OCI-LY1 (cell line): ENCODE measurements at regions not wholly inside any gene's neighbourhood (a gene's known extent, or its start where the extent isn't known, plus 50 kb on each side); places are given as distances from the start of the nearest gene placed in this dataset.

ENCODE experiments used
- H2AFZ ChIP-seq: fragments of 200-600 bp; sonication (generic), shearing (Covaris generic); 2 replicates; pipeline ENCODE4 v1.6.0; 2014; ENCODE audit warnings: antibody characterized with exemption, mild to moderate bottlenecking, low read length
- H3F3A ChIP-seq: fragments of 200-600 bp; sonication (generic), shearing (Covaris generic); 2 replicates; pipeline ENCODE4 v1.6.0; 2014; ENCODE audit warnings: mild to moderate bottlenecking, antibody characterized with exemption, low read length, moderate library complexity; ENCODE audit not compliant: insufficient read depth
- H3K27ac ChIP-seq: fragments of 200-600 bp; sonication (generic); 2 replicates; pipeline ENCODE4 v1.5.1; 2014; ENCODE audit warnings: low read length, mixed run types, mild to moderate bottlenecking, low read depth; ENCODE audit not compliant: poor library complexity, severe bottlenecking
- H3K27me3 ChIP-seq: fragments of 200-600 bp; sonication (generic); 2 replicates; pipeline ENCODE4 v1.6.0; 2014; ENCODE audit warnings: antibody characterized with exemption, mild to moderate bottlenecking, low read length, moderate library complexity; ENCODE audit not compliant: insufficient read depth
- H3K36me3 ChIP-seq: fragments of 200-600 bp; sonication (generic); 2 replicates; pipeline ENCODE4 v1.6.1; 2014; ENCODE audit warnings: mild to moderate bottlenecking, antibody characterized with exemption, low read length, moderate library complexity, mixed read lengths; ENCODE audit not compliant: insufficient read depth
- H3K4me1 ChIP-seq: fragments of 200-600 bp; sonication (generic); 2 replicates; pipeline ENCODE4 v1.5.1; 2014; ENCODE audit warnings: mild to moderate bottlenecking, low read length, moderate library complexity; ENCODE audit not compliant: insufficient read depth, severe bottlenecking
- H3K4me2 ChIP-seq: fragments of 200-600 bp; sonication (generic), shearing (Covaris generic); 2 replicates; pipeline ENCODE4 v1.6.1; 2014; ENCODE audit warnings: low read length
- H3K4me3 ChIP-seq: fragments of 200-600 bp; sonication (generic); 2 replicates; pipeline ENCODE4 v1.5.1; 2014; ENCODE audit warnings: low read length, low read depth, mild to moderate bottlenecking, mixed read lengths; ENCODE audit not compliant: poor library complexity, severe bottlenecking
- H3K79me2 ChIP-seq: fragments of 200-600 bp; shearing (Covaris generic); 2 replicates; pipeline ENCODE4 v1.6.1; 2016; ENCODE audit warnings: mixed run types, low read length, mixed read lengths; ENCODE audit not compliant: insufficient read depth
- H3K9ac ChIP-seq: fragments of 200-600 bp; sonication (generic), shearing (Covaris generic); 2 replicates; pipeline ENCODE4 v1.6.1; 2014; ENCODE audit warnings: mild to moderate bottlenecking, low read length, mixed read lengths
- H3K9me2 ChIP-seq: fragments of 200-600 bp; sonication (generic), shearing (Covaris generic); 2 replicates; pipeline ENCODE4 v1.6.1; 2014; ENCODE audit warnings: low read depth, mild to moderate bottlenecking, low read length, mixed read lengths
- H3K9me3 ChIP-seq: fragments of 200-600 bp; shearing (Covaris generic); 2 replicates; pipeline ENCODE4 v1.6.1; 2014; ENCODE audit warnings: low read length, mixed read lengths
- H4K20me1 ChIP-seq: fragments of 200-600 bp; sonication (generic), shearing (Covaris generic); 2 replicates; pipeline ENCODE4 v1.6.0; 2016; ENCODE audit warnings: mild to moderate bottlenecking, low read length; ENCODE audit not compliant: insufficient read depth
- EZH2 ChIP-seq: fragments of 200-600 bp; sonication (generic), shearing (Covaris generic); IDR thresholded peaks from 2 replicates; pipeline ENCODE4 v1.8.0; 2017; ENCODE audit warnings: borderline replicate concordance, mixed run types, mild to moderate bottlenecking, antibody characterized with exemption, low read length, moderate library complexity, mixed read lengths
- TF ChIP-seq, protein P1 (sequence below): fragments of 200-600 bp; sonication (generic), shearing (Covaris generic); IDR thresholded peaks from 2 replicates; pipeline ENCODE4 v1.5.1; 2017; ENCODE audit warnings: mild to moderate bottlenecking, antibody characterized with exemption, low read length, moderate library complexity, mixed read lengths

DNA sequence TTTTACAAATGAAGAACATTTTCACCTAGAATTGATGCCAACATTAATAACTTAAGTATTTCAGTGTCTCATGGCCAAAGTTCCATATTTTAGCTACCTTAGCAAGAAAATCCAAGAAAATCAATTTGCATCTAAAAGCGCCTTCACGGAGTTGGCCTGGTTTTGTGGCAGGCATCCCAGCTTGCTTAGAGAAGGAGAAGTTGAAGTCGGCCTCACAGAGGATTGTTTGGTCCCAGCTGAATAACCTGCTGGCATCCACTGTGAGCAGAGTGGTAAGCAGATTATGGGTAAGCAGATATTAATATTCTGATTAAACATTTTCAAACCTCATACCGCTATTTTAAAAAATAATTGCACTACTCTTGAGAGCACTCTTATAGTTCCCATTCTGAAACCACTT lies 62.3 kb upstream of the STARD13 start:
- Histone ChIP-seq H3K4me1 (no peaks in the 10 kb centered on the region), H3K27ac (no peak overlapping the region), H3K9me3 (no peaks in the 10 kb centered on the region), H3K4me3 (no peak overlapping the region), H3K79me2 (no peaks in the 10 kb centered on the region), H3K27me3 (no peaks in the 10 kb centered on the region), H2AFZ (no peak overlapping the region), H3K9ac (no peak overlapping the region), H3F3A (no peaks in the 10 kb centered on the region), H3K36me3 (no peaks in the 10 kb centered on the region), H3K9me2 (no peaks in the 10 kb centered on the region), H4K20me1 (no peaks in the 10 kb centered on the region), H3K4me2 (no peak overlapping the region)
- TF ChIP-seq EZH2 = no peak
- TF ChIP-seq, protein P1, sequence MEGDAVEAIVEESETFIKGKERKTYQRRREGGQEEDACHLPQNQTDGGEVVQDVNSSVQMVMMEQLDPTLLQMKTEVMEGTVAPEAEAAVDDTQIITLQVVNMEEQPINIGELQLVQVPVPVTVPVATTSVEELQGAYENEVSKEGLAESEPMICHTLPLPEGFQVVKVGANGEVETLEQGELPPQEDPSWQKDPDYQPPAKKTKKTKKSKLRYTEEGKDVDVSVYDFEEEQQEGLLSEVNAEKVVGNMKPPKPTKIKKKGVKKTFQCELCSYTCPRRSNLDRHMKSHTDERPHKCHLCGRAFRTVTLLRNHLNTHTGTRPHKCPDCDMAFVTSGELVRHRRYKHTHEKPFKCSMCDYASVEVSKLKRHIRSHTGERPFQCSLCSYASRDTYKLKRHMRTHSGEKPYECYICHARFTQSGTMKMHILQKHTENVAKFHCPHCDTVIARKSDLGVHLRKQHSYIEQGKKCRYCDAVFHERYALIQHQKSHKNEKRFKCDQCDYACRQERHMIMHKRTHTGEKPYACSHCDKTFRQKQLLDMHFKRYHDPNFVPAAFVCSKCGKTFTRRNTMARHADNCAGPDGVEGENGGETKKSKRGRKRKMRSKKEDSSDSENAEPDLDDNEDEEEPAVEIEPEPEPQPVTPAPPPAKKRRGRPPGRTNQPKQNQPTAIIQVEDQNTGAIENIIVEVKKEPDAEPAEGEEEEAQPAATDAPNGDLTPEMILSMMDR = no peak

DNA sequence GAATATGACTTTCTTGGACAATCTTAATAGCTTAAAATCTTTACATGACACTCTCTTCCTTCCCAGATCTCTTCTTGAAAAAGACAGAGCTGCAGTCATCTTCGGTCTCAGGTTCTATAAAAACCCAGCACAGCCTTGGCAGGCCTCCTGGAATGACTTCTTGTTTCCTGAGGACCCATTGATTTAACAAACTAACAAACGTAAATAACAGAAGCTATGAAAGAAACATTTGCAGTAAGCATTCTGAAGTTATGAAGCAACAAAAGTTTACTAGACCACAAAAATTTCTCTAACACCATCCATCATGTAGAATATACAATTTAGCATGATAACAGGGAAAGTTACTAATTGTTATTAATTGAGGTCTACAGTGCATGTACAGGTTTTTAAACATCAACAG lies 62.8 kb upstream of the STARD13 start:
- Histone ChIP-seq H4K20me1 (no peaks in the 10 kb centered on the region), H3K36me3 (no peaks in the 10 kb centered on the region), H3K9me3 (no peaks in the 10 kb centered on the region), H3K79me2 (no peaks in the 10 kb centered on the region), H2AFZ (no peak overlapping the region), H3K27me3 (no peaks in the 10 kb centered on the region), H3K9me2 (no peaks in the 10 kb centered on the region), H3K9ac (no peak overlapping the region), H3K27ac (no peak overlapping the region), H3F3A (no peaks in the 10 kb centered on the region), H3K4me2 (no peak overlapping the region), H3K4me1 (peaks cover 4% of the 10 kb centered on the region), H3K4me3 (no peak overlapping the region)
- TF ChIP-seq, protein P1 = no peak
- TF ChIP-seq EZH2 = no peak

DNA sequence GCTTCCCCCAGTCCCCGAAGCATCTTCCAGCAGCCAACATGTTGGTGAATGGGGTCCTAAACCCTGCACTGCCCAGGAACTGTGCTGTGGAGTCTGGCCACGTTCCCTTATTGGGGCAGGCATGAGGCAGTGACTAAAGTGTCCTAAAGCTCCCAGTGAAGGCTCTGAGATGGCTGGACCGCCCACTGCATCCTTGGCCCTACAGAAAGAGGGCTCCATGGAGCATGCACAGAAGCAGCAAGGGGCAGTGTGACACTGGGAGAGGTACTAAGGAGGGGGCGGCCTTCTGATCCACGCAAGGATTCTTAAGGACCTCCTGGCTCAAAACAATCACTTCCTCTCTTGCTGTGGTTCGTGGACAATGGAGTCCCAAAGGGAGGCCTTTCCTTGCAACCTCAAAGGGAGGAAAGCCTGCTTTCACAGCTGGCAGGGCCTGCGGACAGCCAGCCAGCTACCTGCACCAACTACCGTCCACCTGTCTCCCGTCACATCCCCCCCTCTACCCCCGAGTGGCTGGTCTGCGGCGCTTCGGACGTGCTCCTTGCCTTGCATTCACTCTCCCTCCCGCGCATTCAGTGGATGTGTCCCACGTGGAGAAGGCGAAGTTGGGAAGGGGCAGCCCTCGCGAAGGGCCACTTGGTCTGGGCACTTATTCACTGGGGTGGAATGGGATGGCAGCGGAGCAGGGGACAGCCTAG lies 63.9 kb upstream of the STARD13 start:
- TF ChIP-seq, protein P1 = no peak
- TF ChIP-seq EZH2 = no peak

More for the DNA sequence above, 63.9 kb upstream of the STARD13 start:
- Histone ChIP-seq H3K27ac (no peak overlapping the region), H3K9me3 (no peaks in the 10 kb centered on the region), H4K20me1 (no peaks in the 10 kb centered on the region), H3F3A (no peaks in the 10 kb centered on the region), H3K9me2 (no peaks in the 10 kb centered on the region), H2AFZ (no peak overlapping the region), H3K4me3 (no peak overlapping the region), H3K79me2 (no peaks in the 10 kb centered on the region), H3K9ac (no peak overlapping the region), H3K4me2 (no peak overlapping the region), H3K4me1 (peaks cover 10% of the 10 kb centered on the region), H3K36me3 (no peaks in the 10 kb centered on the region), H3K27me3 (no peaks in the 10 kb centered on the region)
